ENCODE measurements at regions not wholly inside any gene's neighbourhood (a gene's known extent, or its start where the extent isn't known, plus 50 kb on each side); places are given as distances from the start of the nearest gene placed in this dataset.

DNA sequence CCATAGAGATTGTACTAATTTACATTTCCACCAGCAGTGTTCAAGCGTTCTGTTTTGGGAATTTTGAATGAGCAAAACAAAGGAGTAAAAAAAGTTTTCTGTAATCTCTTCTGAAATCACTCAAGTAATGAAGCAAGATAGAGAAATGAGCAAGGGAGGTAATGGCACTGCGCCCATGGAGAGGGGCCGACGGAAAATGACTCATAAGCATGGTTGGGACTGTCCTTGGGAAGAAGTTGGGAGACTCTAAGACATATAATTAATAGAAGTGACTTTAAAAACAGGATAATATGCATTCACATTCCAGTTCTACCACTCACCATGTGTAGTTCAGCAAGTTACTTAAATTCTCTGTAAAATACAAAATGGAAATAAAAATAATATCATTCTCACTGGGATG, 62.5 kb upstream of the C5orf46 start:
- Histone ChIP-seq H3K9me3 (replicated peaks in 1 of 11) (no peaks in the 10 kb centered on the region), H4K20me1 (no peaks in the 10 kb centered on the region), H3K36me3 (no peaks in the 10 kb centered on the region), H3K4me1 (peaks cover 0 to 10% (median 0%) of the 10 kb centered on the region in 10 experiments; a peak in 6 of 20 replicates), H3K4me2 (no peak overlapping the region), H3K27me3 (no peaks in the 10 kb centered on the region), H3K27ac (no peak overlapping the region), H3K4me3 (no peak overlapping the region), H3K9ac (no peak overlapping the region)
- no peak for TF ChIP-seq Cebpa-rat (IDR thresholded peaks at IDR 0.05)

- no peak overlapping the region for H3K4me3 ChIP-seq
- H3K4me1 ChIP-seq, result peaks cover 0 to 16% (median 0%) of the 10 kb centered on the region in 10 experiments; a peak in 6 of 20 replicates
- no peaks in the 10 kb centered on the region for H4K20me1 ChIP-seq
- H3K27ac ChIP-seq, result no peak overlapping the region
- no peaks in the 10 kb centered on the region for H3K27me3 ChIP-seq
- no peak overlapping the region for H3K9ac ChIP-seq
- no peak for TF ChIP-seq Cebpa-rat (IDR thresholded peaks at IDR 0.05)
- no peaks in the 10 kb centered on the region for H3K9me3 ChIP-seq (replicated peaks in 1 of 11)
- H3K4me2 ChIP-seq, result no peak overlapping the region
- H3K36me3 ChIP-seq, result no peaks in the 10 kb centered on the region
Observed at GRCh38 chr5:147966829-147967228, 60.5 kb upstream of the C5orf46 start.

GRCh38 chr5:147966326-147966725, 60.0 kb upstream of the C5orf46 start:
- no peaks in the 10 kb centered on the region for H3K36me3 ChIP-seq

DNA sequence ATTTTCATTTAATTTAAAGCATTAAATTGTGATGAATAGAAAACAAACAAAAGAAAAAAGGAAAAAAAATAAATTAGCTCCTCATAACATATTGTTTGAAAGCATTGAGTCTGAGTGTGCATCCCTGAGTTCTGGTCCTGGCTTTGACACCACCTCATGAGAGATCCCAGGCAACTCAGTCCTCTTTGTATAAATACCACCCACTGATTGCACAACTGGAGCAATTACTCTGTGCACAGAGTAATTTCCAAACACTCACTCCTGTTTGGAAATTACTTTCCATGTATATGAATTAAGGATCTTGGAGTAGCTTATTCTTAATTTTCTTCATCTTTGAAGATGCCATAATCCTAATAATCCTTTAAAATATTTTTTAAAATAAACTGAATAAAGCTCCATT, 59.4 kb upstream of the C5orf46 start:
- Histone ChIP-seq H4K20me1 (no peaks in the 10 kb centered on the region), H3K9ac (no peak overlapping the region), H3K9me3 (replicated peaks in 1 of 11) (no peaks in the 10 kb centered on the region), H3K4me3 (no peak overlapping the region), H3K27ac (no peak overlapping the region), H3K27me3 (no peaks in the 10 kb centered on the region), H3K4me1 (peaks cover 0 to 16% (median 0%) of the 10 kb centered on the region in 10 experiments; a peak in 6 of 20 replicates), H3K36me3 (no peaks in the 10 kb centered on the region), H3K4me2 (no peak overlapping the region)
- TF ChIP-seq Cebpa-rat (IDR thresholded peaks at IDR 0.05), result no peak

More at GRCh38 chr5:147966326-147966725, 60.0 kb upstream of the C5orf46 start:
- peaks cover 0 to 16% (median 0%) of the 10 kb centered on the region in 10 experiments; a peak in 6 of 20 replicates for H3K4me1 ChIP-seq
- H3K27me3 ChIP-seq, result no peaks in the 10 kb centered on the region
- no peak for TF ChIP-seq Cebpa-rat (IDR thresholded peaks at IDR 0.05)
- no peak overlapping the region for H3K4me2 ChIP-seq
- no peak overlapping the region for H3K4me3 ChIP-seq
- H3K9ac ChIP-seq, result no peak overlapping the region
- no peak overlapping the region for H3K27ac ChIP-seq
- no peaks in the 10 kb centered on the region for H3K9me3 ChIP-seq (replicated peaks in 1 of 11)
- H4K20me1 ChIP-seq, result no peaks in the 10 kb centered on the region

DNA sequence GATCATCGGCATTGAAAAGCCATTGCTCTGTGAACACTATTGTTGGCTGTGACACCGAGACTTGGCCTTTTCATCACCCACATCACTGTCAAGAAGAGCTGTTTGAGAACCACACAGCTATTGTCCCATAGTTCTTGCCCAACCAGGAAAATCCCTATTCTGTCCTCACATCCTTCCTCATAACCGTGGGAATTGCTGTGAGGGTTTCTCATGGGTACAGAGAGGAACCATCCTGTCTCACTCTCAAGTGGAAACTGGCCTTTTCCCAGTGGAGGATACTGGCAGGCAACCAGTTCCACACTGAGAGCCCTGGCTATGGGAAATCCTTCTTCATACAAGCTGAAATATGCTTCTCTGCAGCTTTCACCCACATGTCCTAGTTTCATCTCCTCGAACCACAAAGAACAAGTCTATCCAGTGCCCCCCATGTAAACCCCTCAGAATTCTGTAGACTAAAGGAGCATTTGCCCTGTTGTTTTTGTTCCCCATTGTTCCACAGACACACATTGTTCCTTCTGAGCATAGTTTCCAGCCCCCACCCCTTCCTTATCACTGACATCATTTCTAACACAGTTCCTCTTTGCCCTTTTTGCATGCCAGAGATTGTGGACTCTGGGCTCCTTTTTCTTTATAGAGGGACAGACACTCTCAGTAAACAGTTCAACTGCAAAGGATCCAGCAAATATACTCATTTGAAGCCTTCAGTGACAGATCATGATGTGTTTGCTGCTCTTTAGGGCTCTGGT, 57.8 kb upstream of the C5orf46 start:
- no peaks in the 10 kb centered on the region for H4K20me1 ChIP-seq

DNA sequence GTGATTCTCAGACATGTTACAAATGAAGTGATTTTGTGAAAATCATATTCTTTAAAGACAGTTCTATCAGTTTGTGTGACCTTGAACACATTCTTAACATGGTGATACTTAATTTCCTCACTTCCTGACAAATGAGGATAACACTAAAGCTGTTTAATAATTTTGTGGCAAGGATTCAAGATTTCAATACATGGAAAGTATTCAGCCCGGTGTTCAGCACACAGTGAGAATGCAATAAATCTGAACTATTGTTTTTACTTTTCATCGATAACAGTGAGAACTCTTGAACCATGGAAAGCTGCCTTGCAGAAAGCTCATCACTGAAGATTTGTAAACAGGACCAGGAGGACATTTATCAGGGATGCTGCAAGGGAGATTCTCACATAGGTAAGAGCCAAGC, 57.1 kb upstream of the C5orf46 start:
- no peaks in the 10 kb centered on the region for H3K9me3 ChIP-seq (replicated peaks in 1 of 11)
- H4K20me1 ChIP-seq, result no peaks in the 10 kb centered on the region
- no peaks in the 10 kb centered on the region for H3K36me3 ChIP-seq
- no peak overlapping the region for H3K9ac ChIP-seq
- peak overlapping the region in 2 of 11 experiments; percentile 62 to 75; a peak in 4 of 22 replicates for H3K4me2 ChIP-seq
- H3K27ac ChIP-seq, result 0 out of 22 replicates have a peak overlapping the region, but pooled peaks of 1 of the 11 experiments have one; percentile 10
- no peaks in the 10 kb centered on the region for H3K27me3 ChIP-seq
- H3K4me3 ChIP-seq, result no peak overlapping the region
- H3K4me1 ChIP-seq, result peaks cover 0 to 16% (median 0%) of the 10 kb centered on the region in 10 experiments; a peak in 6 of 20 replicates
- no peak for TF ChIP-seq Cebpa-rat (IDR thresholded peaks at IDR 0.05)

More for the DNA sequence above, 57.8 kb upstream of the C5orf46 start:
- Histone ChIP-seq H3K27ac (peak overlapping the region in 1 of 11 experiments; percentile 10; a peak in 2 of 22 replicates), H3K4me1 (peaks cover 0 to 16% (median 0%) of the 10 kb centered on the region in 10 experiments; a peak in 6 of 20 replicates), H3K27me3 (no peaks in the 10 kb centered on the region), H3K9me3 (replicated peaks in 1 of 11) (no peaks in the 10 kb centered on the region), H3K4me2 (peak overlapping the region in 3 of 11 experiments; percentile 48 to 75 (median 62); a peak in 6 of 22 replicates), H3K4me3 (no peak overlapping the region), H3K9ac (no peak overlapping the region), H3K36me3 (no peaks in the 10 kb centered on the region)
- no peak for TF ChIP-seq Cebpa-rat (IDR thresholded peaks at IDR 0.05)

DNA sequence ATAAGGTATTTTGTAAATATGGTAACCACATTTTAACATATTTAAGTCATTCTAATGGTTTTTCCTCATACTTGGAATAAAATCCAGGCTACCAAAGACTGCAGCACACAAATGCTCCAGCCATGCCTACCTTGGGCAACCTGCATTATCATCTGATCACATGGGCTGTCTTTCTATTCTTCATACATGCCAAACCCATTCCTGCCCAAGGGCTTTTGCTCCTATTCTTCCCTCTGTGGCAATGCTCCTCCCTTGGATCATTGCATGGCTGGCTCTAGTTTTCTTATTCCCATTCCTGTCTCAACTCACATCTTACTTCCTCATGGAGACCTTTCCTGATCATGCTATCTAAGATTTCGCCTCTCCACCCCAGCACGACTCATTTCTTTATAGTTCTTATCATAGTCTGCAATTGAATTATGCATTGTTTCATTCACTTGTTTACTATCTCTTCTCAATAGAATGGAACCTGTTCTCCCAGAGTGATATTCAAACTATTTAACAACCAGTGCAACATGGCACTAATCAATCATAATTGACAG, 54.9 kb upstream of the C5orf46 start:
- Histone ChIP-seq H3K27ac (no peak overlapping the region), H3K9me3 (replicated peaks in 1 of 11) (no peaks in the 10 kb centered on the region), H3K9ac (no peak overlapping the region), H3K4me2 (no peak overlapping the region), H4K20me1 (no peaks in the 10 kb centered on the region), H3K27me3 (no peaks in the 10 kb centered on the region), H3K4me3 (no peak overlapping the region), H3K4me1 (peaks cover 0 to 16% (median 0%) of the 10 kb centered on the region in 10 experiments; a peak in 6 of 20 replicates), H3K36me3 (no peaks in the 10 kb centered on the region)
- TF ChIP-seq Cebpa-rat (IDR thresholded peaks at IDR 0.05), result no peak

GRCh38 chr5:147957901-147958300, 51.6 kb upstream of the C5orf46 start:
- Histone ChIP-seq H3K4me2 (no peak overlapping the region), H3K36me3 (no peaks in the 10 kb centered on the region), H4K20me1 (no peaks in the 10 kb centered on the region), H3K9ac (no peak overlapping the region), H3K27me3 (no peaks in the 10 kb centered on the region), H3K27ac (no peak overlapping the region), H3K4me1 (peaks cover 0 to 8% (median 0%) of the 10 kb centered on the region in 10 experiments; a peak in 3 of 20 replicates), H3K4me3 (no peak overlapping the region), H3K9me3 (replicated peaks in 1 of 11) (no peaks in the 10 kb centered on the region)
- TF ChIP-seq Cebpa-rat (IDR thresholded peaks at IDR 0.05), result no peak

DNA sequence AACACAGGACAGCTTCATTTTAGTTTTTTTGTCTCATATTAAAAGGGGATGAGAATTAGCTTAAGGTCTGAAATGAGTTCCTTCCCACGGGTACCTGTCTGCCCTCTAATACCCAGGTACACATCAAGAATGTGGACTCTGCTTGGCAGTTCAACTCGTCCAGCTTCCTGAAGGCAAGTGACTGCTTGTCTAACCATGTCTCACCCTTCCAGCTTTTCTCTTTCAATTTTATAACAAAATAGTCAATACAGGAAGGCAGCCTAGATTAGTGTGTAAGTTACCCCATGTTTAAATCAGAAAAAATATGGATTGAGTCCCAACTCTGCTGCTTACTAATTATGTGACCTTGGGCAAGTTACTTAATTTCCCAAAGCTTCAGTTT, 50.5 kb upstream of the C5orf46 start:
- H4K20me1 ChIP-seq, result no peaks in the 10 kb centered on the region
- no peak for TF ChIP-seq Cebpa-rat (IDR thresholded peaks at IDR 0.05)
- peaks cover 0 to 8% (median 0%) of the 10 kb centered on the region in 10 experiments; a peak in 3 of 20 replicates for H3K4me1 ChIP-seq
- no peak overlapping the region for H3K4me2 ChIP-seq
- H3K36me3 ChIP-seq, result no peaks in the 10 kb centered on the region
- no peak overlapping the region for H3K4me3 ChIP-seq
- H3K27me3 ChIP-seq, result no peaks in the 10 kb centered on the region
- H3K9ac ChIP-seq, result no peak overlapping the region
- no peaks in the 10 kb centered on the region for H3K9me3 ChIP-seq (replicated peaks in 1 of 11)
- H3K27ac ChIP-seq, result no peak overlapping the region
